NCI-H2171 treated with DMSO at 0.1 percent for 48 hours (cell line): ENCODE measurements at regions not wholly inside any gene's neighbourhood (a gene's known extent, or its start where the extent isn't known, plus 50 kb on each side); places are given as distances from the start of the nearest gene placed in this dataset.
"Not testable (repeated sequence)": the region's sequence is repeated elsewhere in the genome, so short reads cannot be mapped to it uniquely, and the experiment has no call there.

Experiments
- DNase-seq: peaks from one replicate; lab custom pipeline; 2025; lab: John Stamatoyannopoulos, UW

GRCh38 chr16:61432421-61432820, 603.8 kb downstream of the CDH8 start:
- DNase-seq, result no peak

DNA sequence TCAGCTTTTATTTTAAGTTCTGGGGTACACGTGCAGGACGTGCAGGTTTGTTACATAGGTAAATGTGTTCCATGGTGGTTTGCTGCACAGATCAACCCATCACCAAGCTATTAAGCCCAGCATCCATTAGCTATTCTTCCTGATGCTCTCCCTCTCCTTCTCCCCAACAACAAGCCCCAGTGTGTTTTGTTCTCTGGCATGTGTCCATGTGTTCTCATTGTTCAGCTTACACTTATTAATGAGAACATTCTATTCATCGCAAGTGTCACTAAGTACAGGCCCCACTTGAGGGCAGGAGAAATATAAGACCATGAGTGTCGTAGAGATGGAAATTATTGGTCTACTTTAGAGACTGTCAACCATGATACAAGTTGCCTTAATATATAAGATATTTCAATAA, 615.1 kb downstream of the CDH8 start:
- DNase-seq, result no peak

DNA sequence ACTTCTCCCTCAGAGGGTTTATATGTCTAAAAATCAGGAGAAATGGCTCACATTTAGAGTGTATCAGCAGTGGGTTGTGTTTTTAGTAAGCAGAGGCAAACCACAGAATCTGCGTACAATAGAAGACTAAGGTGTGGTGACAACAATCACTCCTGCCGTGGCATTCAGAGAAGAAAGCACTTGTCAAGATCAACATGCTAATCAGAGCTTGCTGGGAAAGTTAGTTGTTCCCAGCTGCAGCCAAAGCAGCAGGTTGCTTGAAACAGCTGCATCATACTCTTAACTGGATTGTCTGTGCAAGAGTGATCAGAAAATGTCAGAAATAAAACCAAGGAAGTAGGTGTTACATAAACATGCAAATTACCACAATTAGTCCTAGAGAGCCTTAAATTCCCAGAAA, 616.4 kb downstream of the CDH8 start:
- DNase-seq, result no peak

- not testable (repeated sequence) for DNase-seq
Observed at GRCh38 chr16:61418802-61419201, 617.4 kb downstream of the CDH8 start.

DNA sequence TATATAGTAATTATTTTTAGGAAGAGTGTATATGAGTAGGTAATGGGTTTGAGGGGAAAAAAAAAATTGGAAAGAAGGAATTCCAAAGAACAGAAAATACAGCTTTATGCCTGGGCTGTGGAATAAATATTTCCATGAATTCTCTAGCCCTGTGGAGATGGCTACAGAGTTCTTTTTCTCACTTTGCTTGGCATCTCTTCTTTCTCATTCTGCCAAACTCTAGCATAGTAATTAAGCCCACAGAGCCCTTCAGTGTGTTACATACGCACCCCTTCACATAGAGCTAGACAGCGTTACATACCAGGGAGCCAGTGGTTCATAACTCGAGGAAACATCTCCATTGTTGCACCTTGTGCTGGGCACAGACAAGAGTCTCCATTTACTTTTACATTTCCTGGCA, 621.1 kb downstream of the CDH8 start:
- no peak for DNase-seq

- no peak for DNase-seq
Observed at GRCh38 chr16:61413021-61413420, 623.2 kb downstream of the CDH8 start.

DNA sequence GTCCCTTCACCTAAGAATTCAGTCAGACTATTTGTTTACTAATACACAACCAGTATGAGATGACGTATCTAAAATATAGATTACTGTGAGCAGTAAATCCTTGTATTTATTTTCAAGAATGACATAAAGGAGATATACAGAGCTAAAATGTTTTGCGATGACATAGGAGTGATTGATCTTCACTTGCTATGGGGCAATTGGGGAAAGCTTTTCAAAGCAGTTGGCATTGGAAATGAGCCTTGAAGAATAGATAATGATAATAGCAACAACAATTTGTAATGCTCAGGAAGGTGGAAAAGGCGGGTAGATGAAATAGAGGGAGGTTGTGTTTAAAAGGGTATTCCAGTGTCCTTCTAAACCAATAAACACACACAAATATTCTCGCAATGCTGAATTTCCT, 623.7 kb downstream of the CDH8 start:
- DNase-seq, result no peak

- DNase-seq, result no peak
Observed at GRCh38 chr16:61409604-61410003, 626.6 kb downstream of the CDH8 start.

GRCh38 chr16:61403386-61403785, 632.9 kb downstream of the CDH8 start:
- DNase-seq, result no peak

- DNase-seq, result no peak
Observed at GRCh38 chr16:61391896-61392295, 644.3 kb downstream of the CDH8 start.

DNA sequence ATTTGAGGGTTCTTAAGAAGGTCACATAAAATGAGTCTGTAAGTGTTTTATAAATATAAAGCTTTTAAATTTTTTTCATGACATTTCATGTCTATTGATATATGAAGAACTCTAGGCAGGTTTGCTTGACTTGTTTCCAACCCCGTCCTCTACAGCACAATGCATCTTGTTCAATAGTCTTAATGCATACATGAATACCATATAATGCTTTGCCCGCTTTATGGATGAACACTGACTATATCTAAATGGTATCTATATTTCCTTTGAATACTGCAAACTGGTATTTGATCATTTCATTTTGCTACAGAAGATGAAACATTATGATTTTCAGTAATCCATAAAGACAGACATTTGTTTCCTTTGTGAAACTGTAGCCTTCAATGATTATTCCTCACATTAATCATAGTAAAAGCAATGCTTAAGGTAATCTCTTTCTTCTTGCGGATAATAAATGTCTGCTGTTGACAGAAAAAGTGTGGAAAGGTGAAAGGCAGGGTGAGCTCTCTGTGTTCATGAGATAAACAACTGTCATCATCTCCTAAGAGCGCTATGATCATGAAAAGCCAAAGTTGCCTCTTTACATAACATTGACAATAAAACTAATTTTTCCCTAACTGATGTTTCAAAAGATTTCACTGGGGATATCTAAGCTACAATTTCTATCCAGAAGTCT, 645.1 kb downstream of the CDH8 start:
- DNase-seq, result no peak

DNA sequence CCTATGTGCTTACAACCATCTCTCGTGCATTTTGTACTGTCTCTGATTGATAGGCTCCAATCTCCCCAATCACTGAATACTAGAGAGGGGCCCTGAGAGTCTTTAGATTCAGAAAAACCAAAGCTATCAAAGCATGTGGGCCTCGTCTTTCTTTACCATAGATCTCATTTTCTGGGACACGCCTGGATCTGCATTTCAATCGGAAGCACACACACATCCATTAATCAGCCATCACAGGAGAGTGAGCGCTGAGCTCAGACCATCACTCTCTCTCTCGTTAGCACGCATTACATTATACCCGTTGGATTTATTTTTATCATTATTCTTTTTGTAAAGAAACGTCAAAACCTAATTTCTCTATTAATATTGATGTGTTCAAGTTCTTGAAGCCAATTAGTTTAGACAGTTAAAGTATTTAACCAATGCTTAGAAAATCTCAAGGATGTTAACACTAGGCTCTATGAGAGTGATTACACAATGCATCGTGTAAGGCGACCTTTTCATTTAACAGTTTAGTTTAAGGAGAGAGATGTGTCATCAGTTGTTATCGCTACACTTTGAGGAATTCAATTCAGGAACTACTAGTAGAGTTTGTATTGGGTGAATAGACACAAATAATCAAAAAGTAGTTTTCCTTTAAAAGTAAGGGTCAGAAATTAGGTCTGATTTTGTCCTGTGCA, 650.7 kb downstream of the CDH8 start:
- DNase-seq, result no peak

- DNase-seq, result no peak
Observed at GRCh38 chr16:61382435-61382834, 653.8 kb downstream of the CDH8 start.

DNA sequence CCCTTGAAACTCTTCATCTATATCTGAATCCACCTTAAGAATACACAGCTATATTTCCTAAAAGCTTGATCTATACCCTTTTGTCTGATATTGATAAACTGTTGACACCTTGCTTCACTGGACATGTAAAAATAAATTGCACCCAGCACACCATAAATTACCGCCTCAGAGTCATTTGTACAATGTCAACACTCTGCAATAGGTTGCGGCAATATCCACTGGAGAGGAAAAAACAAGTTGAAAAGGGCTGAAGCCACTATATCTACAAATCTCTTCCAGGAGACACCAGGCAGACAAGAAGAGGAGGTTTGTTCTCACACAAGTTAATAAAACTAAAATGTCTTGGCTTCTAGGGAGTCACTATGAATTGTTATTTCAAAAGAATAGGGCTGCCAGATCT, 656.9 kb downstream of the CDH8 start:
- no peak for DNase-seq

GRCh38 chr16:61374071-61374470, 662.2 kb downstream of the CDH8 start:
- no peak for DNase-seq

DNA sequence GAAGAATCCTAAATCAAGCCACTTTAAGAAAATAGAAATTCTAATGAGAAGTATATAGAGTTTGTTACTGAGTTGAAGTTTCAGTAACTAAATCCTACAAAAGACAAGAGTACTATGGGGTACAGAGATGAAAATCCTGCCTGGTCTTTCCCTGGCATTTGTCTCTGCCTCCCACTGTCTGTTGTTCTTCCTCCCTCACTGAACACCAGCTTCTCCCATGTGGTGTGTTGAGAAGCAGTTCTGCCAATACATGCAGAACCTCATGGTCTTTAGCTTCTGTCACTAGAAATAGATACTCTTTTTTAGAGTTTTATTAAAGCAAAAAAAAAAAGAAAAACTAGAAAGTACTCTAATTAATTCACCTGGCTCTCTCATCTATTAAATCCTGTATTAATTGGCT, 664.4 kb downstream of the CDH8 start:
- no peak for DNase-seq

- no peak for DNase-seq
Observed at GRCh38 chr16:61371388-61371787, 664.9 kb downstream of the CDH8 start.

DNA sequence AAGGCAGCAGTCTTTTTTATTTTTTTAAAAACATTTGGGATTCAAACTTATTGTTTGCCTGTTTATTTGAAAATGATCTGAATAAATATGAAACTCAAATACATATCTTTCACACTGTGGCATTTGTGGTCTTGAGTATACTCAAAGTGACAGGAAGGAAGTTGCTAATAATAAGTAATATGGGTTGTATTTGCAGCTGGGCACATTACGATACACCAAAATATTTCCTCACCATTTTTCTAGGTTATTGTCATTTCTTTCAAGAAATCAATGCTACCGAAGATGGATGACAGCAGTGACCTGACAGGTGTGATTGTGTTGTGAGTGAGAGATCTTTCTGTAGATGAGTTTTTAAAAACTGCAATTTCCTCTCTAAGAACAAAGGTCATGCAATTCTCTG, 665.7 kb downstream of the CDH8 start:
- DNase-seq, result no peak

- DNase-seq, result no peak
Observed at GRCh38 chr16:61366006-61366405, 670.2 kb downstream of the CDH8 start.

GRCh38 chr16:61364990-61365389, 671.2 kb downstream of the CDH8 start:
- no peak for DNase-seq

DNA sequence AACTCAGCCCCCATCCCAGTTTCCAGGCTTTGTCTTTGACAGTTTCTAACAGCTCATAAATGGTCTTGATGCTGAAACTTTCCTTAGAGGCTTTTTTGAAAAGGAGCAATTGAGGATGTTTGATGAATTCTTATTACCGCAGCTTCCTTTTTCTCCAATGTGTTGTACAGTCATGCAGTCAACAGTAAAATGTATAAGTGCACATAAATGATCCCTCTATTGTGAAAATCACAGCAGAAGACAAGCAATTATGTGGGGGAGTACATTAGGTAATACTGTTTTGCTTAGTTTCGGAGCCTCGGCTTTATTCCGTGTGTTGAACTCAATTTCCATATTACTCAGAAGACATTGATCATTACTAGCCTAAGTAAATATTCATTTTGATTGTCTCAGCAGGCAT, 673.7 kb downstream of the CDH8 start:
- no peak for DNase-seq

DNA sequence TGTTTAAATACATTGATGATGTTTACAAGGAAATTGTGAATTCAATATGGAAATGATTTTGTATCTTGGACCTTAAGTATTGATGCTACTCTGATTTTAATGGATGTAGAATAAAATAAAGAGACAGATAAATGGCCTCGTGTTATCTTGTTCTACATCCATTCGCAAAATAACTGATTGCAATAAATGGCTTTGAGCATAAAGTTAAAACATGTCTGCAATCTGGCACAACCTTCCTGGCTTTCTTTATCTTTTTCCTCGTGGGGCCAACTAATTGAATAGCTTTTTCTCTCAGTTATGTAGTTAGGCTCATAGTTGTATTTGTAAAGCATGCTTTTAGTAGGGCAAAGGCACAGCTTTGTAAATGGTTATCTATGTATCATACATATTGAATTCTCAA, 691.4 kb downstream of the CDH8 start:
- no peak for DNase-seq

GRCh38 chr16:61332461-61332860, 703.8 kb downstream of the CDH8 start:
- no peak for DNase-seq

DNA sequence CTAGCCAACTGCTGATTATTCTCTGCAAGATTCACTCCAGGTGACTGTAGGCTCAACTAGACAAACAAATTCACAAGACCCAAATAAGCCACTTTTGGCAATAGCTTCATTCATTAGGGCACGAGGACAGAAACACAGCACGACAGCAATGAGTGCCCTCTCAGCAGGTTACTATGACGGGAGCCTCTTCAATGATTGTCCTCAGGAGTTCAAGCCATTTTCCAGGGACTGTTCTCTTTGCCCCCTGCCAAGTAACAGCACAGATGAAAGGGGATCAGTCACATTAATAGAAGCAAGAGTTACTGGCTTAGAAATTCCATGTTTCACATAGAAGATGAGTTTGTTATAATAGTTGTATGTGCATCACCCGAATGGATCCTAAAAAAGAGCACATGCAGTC, 712.2 kb downstream of the CDH8 start:
- no peak for DNase-seq
